ENCODE measurements at regions not wholly inside any gene's neighbourhood (a gene's known extent, or its start where the extent isn't known, plus 50 kb on each side); places are given as distances from the start of the nearest gene placed in this dataset.

GRCh38 chr21:43295066-43295958 is 126.5 kb downstream of the CRYAA start:
- no peaks in the 10 kb centered on the region for H3K36me3 Mint-ChIP-seq (ENCODE audit: insufficient read depth in 2 of 2)
- H3K27me3 Mint-ChIP-seq (ENCODE audit: low read depth): no peaks in the 10 kb centered on the region
- no peaks in the 10 kb centered on the region for H3K9me3 Mint-ChIP-seq
- no peak for ATAC-seq (replicated peaks in 1 of 2)
- H3K4me1 Mint-ChIP-seq (ENCODE audit: low read depth): no peaks in the 10 kb centered on the region
- DNase-seq: no peak
- no peak overlapping the region for H3K4me3 Mint-ChIP-seq
- no peak overlapping the region for H3K27ac Mint-ChIP-seq

DNA sequence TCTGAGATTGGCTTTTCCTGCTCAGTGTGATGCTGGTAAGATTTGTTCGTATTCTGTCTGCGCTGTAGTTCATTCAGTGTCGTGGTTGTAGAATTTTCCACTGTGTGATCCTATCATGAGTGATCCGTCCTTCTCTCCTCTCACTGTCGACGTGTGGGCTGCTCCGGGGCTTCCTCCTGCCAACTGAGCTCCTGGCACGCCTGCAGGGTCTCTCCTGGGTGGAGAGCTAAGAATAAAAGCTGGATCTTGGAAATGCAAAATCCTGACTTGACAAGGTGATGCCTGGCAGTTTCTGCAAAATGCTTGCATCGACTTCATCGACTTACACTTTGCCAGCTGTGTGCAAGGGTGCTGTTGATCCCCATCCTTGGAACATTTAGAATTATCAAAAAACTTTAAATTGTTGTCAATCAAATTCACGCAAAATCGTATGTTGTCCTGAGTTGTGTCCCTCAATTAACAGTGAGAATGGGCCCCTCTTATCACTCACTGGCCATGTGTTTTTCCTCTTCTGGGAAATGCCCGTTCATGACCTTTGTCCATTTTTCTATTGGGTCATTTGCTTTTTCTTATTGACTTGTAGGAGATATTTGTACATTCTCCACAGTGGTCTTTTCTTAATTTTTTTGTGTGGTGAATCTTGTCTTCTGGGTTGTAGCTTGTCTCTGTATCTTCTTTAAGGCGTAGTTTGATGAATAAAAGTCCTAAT is 125.5 kb downstream of the CRYAA start:
- no peaks in the 10 kb centered on the region for H3K9me3 Mint-ChIP-seq
- H3K27ac Mint-ChIP-seq: no peak overlapping the region
- ATAC-seq (replicated peaks in 1 of 2): no peak
- DNase-seq: no peak
- no peak overlapping the region for H3K4me3 Mint-ChIP-seq
- no peaks in the 10 kb centered on the region for H3K36me3 Mint-ChIP-seq (ENCODE audit: insufficient read depth in 2 of 2)
- H3K4me1 Mint-ChIP-seq (ENCODE audit: low read depth): no peaks in the 10 kb centered on the region
- no peaks in the 10 kb centered on the region for H3K27me3 Mint-ChIP-seq (ENCODE audit: low read depth)

DNA sequence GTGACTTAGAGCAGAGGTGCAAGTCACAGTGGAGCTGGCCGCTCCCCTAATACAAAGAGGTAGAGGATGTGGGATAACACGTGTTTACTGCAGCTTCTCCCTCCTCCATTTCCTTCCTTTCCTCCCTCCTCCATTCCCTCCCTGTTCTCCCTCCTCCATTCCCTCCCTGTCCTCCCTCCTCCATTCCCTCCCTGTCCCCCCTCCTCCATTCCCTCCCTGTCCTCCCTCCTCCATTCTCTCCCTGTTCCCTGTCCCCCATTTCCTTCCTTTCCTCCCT is 124.0 kb downstream of the CRYAA start:
- no peaks in the 10 kb centered on the region for H3K36me3 Mint-ChIP-seq (ENCODE audit: insufficient read depth in 2 of 2)
- no peaks in the 10 kb centered on the region for H3K4me1 Mint-ChIP-seq (ENCODE audit: low read depth)
- DNase-seq: no peak
- ATAC-seq (replicated peaks in 1 of 2): no peak
- H3K9me3 Mint-ChIP-seq: no peaks in the 10 kb centered on the region
- no peak overlapping the region for H3K27ac Mint-ChIP-seq
- H3K27me3 Mint-ChIP-seq (ENCODE audit: low read depth): no peaks in the 10 kb centered on the region
- no peak overlapping the region for H3K4me3 Mint-ChIP-seq

DNA sequence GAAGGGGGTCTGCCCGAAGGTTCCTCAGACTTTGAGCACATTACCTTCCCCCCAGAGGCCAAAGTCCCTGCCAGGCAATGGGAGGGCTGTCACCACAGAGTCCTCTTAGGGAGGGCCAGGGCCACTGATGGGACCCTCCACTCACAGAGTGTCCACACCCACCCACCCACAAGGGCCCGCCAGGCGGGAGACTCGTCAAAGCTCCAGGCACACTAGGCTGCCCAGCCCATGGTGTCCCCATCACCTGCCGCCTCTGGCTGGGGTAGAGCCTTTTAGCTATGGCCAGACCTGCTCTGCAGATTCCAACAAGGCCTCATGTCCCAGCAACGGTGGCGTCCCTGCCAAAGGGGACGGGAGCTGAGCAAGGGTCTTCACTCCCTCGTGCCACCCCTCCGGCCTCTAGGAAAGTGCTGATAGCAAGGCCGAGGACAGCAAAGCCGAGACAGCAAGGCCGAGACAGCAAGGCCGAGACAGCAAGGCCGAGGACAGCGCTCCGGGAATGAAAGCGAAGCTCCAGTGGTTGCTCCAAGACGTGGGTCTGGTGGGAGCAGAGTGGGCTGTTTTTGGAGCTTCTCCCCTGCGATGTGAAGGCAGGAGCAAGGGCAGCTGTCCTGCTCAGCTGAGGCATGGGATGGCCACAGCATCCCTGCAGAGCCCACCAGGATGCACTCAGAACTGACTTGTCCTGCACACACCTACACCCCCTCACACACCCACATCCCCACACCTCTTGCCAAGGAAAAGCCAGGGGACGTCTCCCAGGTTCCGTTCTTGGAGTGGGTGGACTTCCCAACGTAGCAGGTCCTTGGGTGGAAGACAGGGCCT is 123.4 kb downstream of the CRYAA start:
- Mint-ChIP-seq H3K27me3 (ENCODE audit: low read depth) (no peaks in the 10 kb centered on the region), H3K36me3 (ENCODE audit: insufficient read depth in 2 of 2) (no peaks in the 10 kb centered on the region), H3K9me3 (no peaks in the 10 kb centered on the region), H3K4me1 (ENCODE audit: low read depth) (peaks cover 2% of the 10 kb centered on the region), H3K27ac (no peak overlapping the region), H3K4me3 (no peak overlapping the region)
- DNase-seq (no peak), ATAC-seq (replicated peaks in 1 of 2) (no peak)

- Mint-ChIP-seq H3K4me1 (ENCODE audit: low read depth) (peaks cover 7% of the 10 kb centered on the region), H3K36me3 (ENCODE audit: insufficient read depth in 2 of 2) (no peaks in the 10 kb centered on the region), H3K9me3 (no peaks in the 10 kb centered on the region), H3K4me3 (no peak overlapping the region), H3K27me3 (ENCODE audit: low read depth) (no peaks in the 10 kb centered on the region), H3K27ac (no peak overlapping the region)
- no peak for ATAC-seq (replicated peaks in 1 of 2)
- DNase-seq: no peak
These were observed 122.6 kb downstream of the CRYAA start for GRCh38 chr21:43291347-43291950.

DNA sequence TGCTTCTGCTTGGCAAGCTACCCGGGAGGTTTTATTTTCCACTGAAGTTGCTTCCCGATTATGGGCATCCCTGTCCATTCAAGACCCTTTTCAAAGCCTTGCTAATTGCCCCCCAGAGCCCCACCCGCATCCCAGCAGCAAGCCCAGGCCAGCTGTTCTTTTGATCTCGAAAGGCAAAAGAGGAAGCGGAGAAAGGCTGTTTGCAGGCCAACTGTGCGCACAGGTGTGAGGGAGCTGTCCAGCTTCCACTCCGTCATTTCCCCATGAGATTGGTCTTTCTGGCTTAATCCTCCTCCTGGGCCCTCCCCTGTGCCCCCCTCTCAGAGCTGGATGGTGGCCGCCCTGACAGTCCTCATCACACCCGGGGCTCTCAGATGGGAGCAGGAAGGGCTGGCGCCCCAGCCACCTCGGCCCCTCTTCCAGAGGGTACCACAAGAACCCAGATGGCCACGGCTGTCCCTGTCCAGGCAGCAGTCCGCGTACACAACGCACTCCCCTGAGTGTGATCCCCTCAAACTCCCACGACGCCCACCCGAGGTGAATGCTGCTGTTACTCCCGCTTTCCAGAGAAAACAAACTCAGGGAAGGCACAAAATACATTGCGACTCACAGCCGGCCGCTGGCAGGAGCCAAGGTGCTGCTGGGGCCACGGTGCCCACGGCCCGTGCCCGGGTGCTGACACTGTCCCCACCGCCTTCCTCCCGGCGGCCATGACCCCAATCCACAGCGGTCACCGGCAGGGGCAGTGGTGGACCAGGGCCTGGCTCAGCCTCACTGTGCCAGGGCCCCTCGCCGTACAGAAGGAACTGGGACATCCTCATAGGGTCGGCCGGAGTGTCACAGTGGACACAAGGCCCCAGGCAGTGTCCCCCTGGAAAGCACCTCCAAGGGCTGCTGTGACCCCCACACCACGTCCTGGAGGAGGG is 121.9 kb downstream of the CRYAA start:
- H3K4me3 Mint-ChIP-seq: no peak overlapping the region
- no peaks in the 10 kb centered on the region for H3K27me3 Mint-ChIP-seq (ENCODE audit: low read depth)
- H3K9me3 Mint-ChIP-seq: no peaks in the 10 kb centered on the region
- DNase-seq (no peak), ATAC-seq (replicated peaks in 1 of 2) (no peak)
- H3K36me3 Mint-ChIP-seq (ENCODE audit: insufficient read depth in 2 of 2): no peaks in the 10 kb centered on the region
- peaks cover 7% of the 10 kb centered on the region for H3K4me1 Mint-ChIP-seq (ENCODE audit: low read depth)
- no peak overlapping the region for H3K27ac Mint-ChIP-seq

GRCh38 chr21:43289966-43290365 is 121.2 kb downstream of the CRYAA start:
- H3K4me3 Mint-ChIP-seq: no peak overlapping the region
- no peaks in the 10 kb centered on the region for H3K9me3 Mint-ChIP-seq

DNA sequence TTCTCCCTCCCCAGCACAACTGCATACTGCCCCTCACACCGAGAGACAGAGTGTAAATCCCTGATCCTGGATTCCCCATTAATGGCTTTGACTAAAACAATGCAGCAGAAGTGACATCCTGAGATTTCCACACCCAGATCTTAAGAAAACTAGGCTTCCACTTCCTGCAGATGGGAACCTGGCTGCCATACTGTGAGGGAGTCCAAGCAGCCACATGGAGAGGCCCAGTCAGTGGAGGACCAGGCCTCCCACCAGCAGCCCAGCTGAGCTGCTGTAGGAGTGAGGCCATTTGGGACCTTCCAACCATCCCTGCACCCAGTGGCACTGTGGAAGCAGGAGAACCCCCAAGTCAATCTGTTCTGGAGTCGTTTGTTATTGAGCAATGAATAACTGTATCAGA is 120.6 kb downstream of the CRYAA start:
- DNase-seq (no peak), ATAC-seq (replicated peaks in 1 of 2) (no peak)
- H3K4me3 Mint-ChIP-seq: no peak overlapping the region
- H3K27me3 Mint-ChIP-seq (ENCODE audit: low read depth): no peaks in the 10 kb centered on the region
- no peaks in the 10 kb centered on the region for H3K36me3 Mint-ChIP-seq (ENCODE audit: insufficient read depth in 2 of 2)
- H3K27ac Mint-ChIP-seq: no peak overlapping the region
- H3K4me1 Mint-ChIP-seq (ENCODE audit: low read depth): peaks cover 7% of the 10 kb centered on the region
- no peaks in the 10 kb centered on the region for H3K9me3 Mint-ChIP-seq

More at GRCh38 chr21:43289966-43290365, 121.2 kb downstream of the CRYAA start:
- H3K36me3 Mint-ChIP-seq (ENCODE audit: insufficient read depth in 2 of 2): no peaks in the 10 kb centered on the region
- DNase-seq (no peak), ATAC-seq (replicated peaks in 1 of 2) (no peak)
- no peak overlapping the region for H3K27ac Mint-ChIP-seq
- H3K4me1 Mint-ChIP-seq (ENCODE audit: low read depth): peaks cover 7% of the 10 kb centered on the region
- no peaks in the 10 kb centered on the region for H3K27me3 Mint-ChIP-seq (ENCODE audit: low read depth)

GRCh38 chr21:43287795-43288755 is 119.3 kb downstream of the CRYAA start:
- H3K4me3 Mint-ChIP-seq: no peak overlapping the region
- no peaks in the 10 kb centered on the region for H3K9me3 Mint-ChIP-seq
- no peak for ATAC-seq (replicated peaks in 1 of 2)
- H3K27ac Mint-ChIP-seq: no peak overlapping the region
- DNase-seq: no peak
- H3K4me1 Mint-ChIP-seq (ENCODE audit: low read depth): peaks cover 7% of the 10 kb centered on the region
- H3K36me3 Mint-ChIP-seq (ENCODE audit: insufficient read depth in 2 of 2): no peaks in the 10 kb centered on the region
- no peaks in the 10 kb centered on the region for H3K27me3 Mint-ChIP-seq (ENCODE audit: low read depth)

DNA sequence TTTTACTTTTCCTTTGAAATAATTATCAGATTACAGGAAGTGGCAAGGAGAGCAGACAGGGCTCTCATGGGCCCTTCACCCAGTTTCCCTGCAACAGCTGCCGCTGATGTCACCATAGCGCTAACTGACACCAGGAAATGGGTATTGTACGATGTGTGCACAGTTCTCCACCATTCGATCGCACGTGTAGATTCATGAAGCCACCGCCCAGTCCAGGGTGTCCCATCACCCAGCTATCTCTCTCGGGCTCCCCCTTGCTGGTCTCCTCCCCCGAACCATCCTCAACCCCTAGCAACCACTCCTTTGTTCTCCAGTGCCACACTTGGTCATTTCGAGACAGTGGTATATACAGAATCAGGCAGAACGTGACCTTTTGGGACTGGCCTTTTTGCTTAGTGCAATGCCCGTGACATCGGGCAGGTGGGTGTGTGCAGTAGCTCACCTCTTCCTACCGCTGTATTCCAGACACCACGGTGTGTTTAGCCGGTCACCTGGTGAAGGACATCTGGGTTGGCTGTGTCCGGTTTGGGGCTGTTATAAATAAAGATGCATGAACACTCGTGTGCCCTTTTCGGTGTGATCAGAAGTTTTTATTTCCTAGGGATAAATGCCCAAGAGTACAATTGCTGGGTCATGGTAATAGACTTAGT is 118.4 kb downstream of the CRYAA start:
- ATAC-seq (replicated peaks in 1 of 2): peak; percentile 13 to 26
- no peak overlapping the region for H3K27ac Mint-ChIP-seq
- no peaks in the 10 kb centered on the region for H3K36me3 Mint-ChIP-seq (ENCODE audit: insufficient read depth in 2 of 2)
- no peak for DNase-seq
- H3K4me1 Mint-ChIP-seq (ENCODE audit: low read depth): peaks cover 7% of the 10 kb centered on the region
- H3K27me3 Mint-ChIP-seq (ENCODE audit: low read depth): no peaks in the 10 kb centered on the region
- H3K9me3 Mint-ChIP-seq: no peaks in the 10 kb centered on the region
- no peak overlapping the region for H3K4me3 Mint-ChIP-seq

GRCh38 chr21:43286196-43286595 is 117.4 kb downstream of the CRYAA start:
- ATAC-seq (replicated peaks in 1 of 2): no peak
- Mint-ChIP-seq H3K27me3 (ENCODE audit: low read depth) (no peaks in the 10 kb centered on the region), H3K9me3 (no peaks in the 10 kb centered on the region), H3K36me3 (ENCODE audit: insufficient read depth in 2 of 2) (no peaks in the 10 kb centered on the region), H3K4me3 (no peak overlapping the region), H3K27ac (no peak overlapping the region), H3K4me1 (ENCODE audit: low read depth) (peaks cover 7% of the 10 kb centered on the region)
- DNase-seq: no peak
